ENCODE measurements at regions not wholly inside any gene's neighbourhood (a gene's known extent, or its start where the extent isn't known, plus 50 kb on each side); places are given as distances from the start of the nearest gene placed in this dataset.
"Not testable (repeated sequence)": the region's sequence is repeated elsewhere in the genome, so short reads cannot be mapped to it uniquely, and the experiment has no call there.

DNA sequence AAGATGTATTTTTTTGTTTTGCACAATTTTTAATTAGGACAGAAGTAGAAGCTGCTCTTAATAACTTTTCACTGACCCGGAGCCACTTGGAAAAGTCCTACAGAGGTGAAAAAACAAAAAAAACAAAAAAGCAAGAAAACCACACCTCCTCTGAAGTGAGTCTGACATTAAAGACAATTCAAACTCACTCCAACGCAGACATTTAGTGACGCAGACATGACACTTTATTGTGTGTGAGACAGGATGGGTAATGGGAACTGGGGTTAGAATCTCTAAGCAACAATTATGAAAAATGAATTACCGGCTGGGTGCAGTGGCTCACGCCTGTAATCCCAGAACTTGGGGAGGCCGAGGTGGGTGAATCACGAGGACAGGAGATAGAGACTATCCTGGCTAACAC lies 370.0 kb upstream of the SPATA31A3 start:
- WGBS (ENCODE audit: insufficient coverage, low lambda C conversion rate): no CpG with 5 or more reads among the region's 7 CpGs
- H3K4me1 ChIP-seq (ENCODE audit: control insufficient read depth, insufficient read depth, low read length); DNase-seq; H3K36me3 ChIP-seq (ENCODE audit: control insufficient read depth, insufficient read depth, low read length); H3K9me3 ChIP-seq (ENCODE audit: control insufficient read depth, low read depth, low read length); H3K4me3 ChIP-seq (ENCODE audit: low read length); H3K27ac ChIP-seq (ENCODE audit: low read length); H3K27me3 ChIP-seq (ENCODE audit: control insufficient read depth, insufficient read depth, low read length): not testable (repeated sequence)

DNA sequence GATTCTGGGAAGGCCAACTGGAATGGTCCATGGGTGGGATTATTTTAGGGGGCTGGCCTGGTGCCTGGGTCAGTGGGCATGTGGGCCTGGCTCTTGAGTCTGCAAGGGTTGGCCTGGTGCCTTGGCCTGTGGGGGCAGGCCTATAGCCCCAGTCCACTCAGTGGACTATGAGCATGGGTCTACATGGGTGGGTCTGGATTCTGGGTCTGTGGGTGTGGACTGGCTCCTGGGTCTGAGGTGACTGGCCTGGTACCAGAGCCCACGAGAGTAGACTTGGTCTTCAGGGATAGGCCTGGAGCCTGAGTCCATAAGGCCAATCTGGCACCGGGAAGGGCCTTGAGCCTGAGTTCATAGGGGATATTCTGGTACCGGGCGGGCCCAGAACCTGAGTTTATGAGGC lies 361.6 kb upstream of the SPATA31A3 start:
- not testable (repeated sequence) for H3K9me3 ChIP-seq (ENCODE audit: control insufficient read depth, low read depth, low read length); H3K4me1 ChIP-seq (ENCODE audit: control insufficient read depth, insufficient read depth, low read length); H3K4me3 ChIP-seq (ENCODE audit: low read length); H3K36me3 ChIP-seq (ENCODE audit: control insufficient read depth, insufficient read depth, low read length); DNase-seq; H3K27ac ChIP-seq (ENCODE audit: low read length); H3K27me3 ChIP-seq (ENCODE audit: control insufficient read depth, insufficient read depth, low read length)
- WGBS (ENCODE audit: insufficient coverage, low lambda C conversion rate): no CpG with 5 or more reads among the region's 4 CpGs

- not testable (repeated sequence) for H3K4me1 ChIP-seq (ENCODE audit: control insufficient read depth, insufficient read depth, low read length); H3K27ac ChIP-seq (ENCODE audit: low read length); H3K27me3 ChIP-seq (ENCODE audit: control insufficient read depth, insufficient read depth, low read length); H3K4me3 ChIP-seq (ENCODE audit: low read length); DNase-seq; H3K9me3 ChIP-seq (ENCODE audit: control insufficient read depth, low read depth, low read length); H3K36me3 ChIP-seq (ENCODE audit: control insufficient read depth, insufficient read depth, low read length)
- no CpG with 5 or more reads among the region's 2 CpGs for WGBS (ENCODE audit: insufficient coverage, low lambda C conversion rate)
Observed at GRCh38 chr9:67349424-67349759, 357.0 kb upstream of the SPATA31A3 start.

DNA sequence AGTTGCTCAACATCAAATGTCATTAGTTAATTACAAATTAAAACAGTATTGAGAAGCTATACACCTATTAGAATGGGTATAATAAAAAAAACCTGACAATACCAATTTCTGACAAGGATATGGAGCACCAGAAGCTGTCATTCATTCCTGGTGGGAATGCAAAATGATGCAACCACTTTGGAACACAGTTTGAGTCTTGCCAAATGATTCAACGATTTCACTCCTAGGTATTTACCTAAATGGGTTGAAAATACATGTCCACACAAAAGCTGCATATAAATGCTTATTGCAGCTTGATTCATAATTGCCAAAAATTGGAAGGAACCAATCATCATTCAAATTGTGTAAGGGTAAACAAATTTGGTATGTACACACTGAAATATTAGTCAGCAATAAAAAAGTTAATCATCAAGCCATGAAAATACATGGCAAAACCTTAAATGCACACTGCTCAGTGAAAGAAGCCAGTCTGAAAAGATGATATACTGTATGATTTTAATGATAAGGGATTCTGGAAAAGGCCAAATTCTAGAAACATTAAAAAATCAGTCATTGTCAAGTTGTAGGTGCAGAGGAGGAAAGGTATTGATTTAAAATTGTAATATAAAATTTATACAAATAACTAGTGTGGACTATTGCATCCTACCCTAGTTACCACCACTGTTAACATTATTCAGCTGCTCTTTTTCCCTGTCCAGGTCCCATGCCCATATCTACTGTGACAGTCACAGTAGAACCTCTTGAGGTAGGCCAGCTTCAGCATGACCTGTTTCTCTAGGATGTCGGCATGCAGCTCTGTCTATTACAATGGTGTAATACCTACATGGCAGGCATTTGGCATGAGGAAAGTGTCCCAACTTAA lies 356.4 kb upstream of the SPATA31A3 start:
- H3K4me1 ChIP-seq (ENCODE audit: control insufficient read depth, insufficient read depth, low read length); H3K9me3 ChIP-seq (ENCODE audit: control insufficient read depth, low read depth, low read length); H3K4me3 ChIP-seq (ENCODE audit: low read length); H3K27ac ChIP-seq (ENCODE audit: low read length); H3K36me3 ChIP-seq (ENCODE audit: control insufficient read depth, insufficient read depth, low read length); H3K27me3 ChIP-seq (ENCODE audit: control insufficient read depth, insufficient read depth, low read length); DNase-seq: not testable (repeated sequence)
- no CpG with 5 or more reads among the region's 2 CpGs for WGBS (ENCODE audit: insufficient coverage, low lambda C conversion rate)

- H3K4me3 ChIP-seq (ENCODE audit: low read length); H3K27me3 ChIP-seq (ENCODE audit: control insufficient read depth, insufficient read depth, low read length); H3K36me3 ChIP-seq (ENCODE audit: control insufficient read depth, insufficient read depth, low read length); H3K4me1 ChIP-seq (ENCODE audit: control insufficient read depth, insufficient read depth, low read length); H3K27ac ChIP-seq (ENCODE audit: low read length); H3K9me3 ChIP-seq (ENCODE audit: control insufficient read depth, low read depth, low read length); DNase-seq: not testable (repeated sequence)
- WGBS (ENCODE audit: insufficient coverage, low lambda C conversion rate): no CpG with 5 or more reads among the region's 4 CpGs
Observed at GRCh38 chr9:67348094-67348493, 355.7 kb upstream of the SPATA31A3 start.

GRCh38 chr9:67339216-67339615 lies 346.9 kb upstream of the SPATA31A3 start:
- WGBS (ENCODE audit: insufficient coverage, low lambda C conversion rate): no CpG with 5 or more reads among the region's 7 CpGs
- H3K27ac ChIP-seq (ENCODE audit: low read length); H3K4me1 ChIP-seq (ENCODE audit: control insufficient read depth, insufficient read depth, low read length); DNase-seq; H3K9me3 ChIP-seq (ENCODE audit: control insufficient read depth, low read depth, low read length); H3K4me3 ChIP-seq (ENCODE audit: low read length); H3K27me3 ChIP-seq (ENCODE audit: control insufficient read depth, insufficient read depth, low read length); H3K36me3 ChIP-seq (ENCODE audit: control insufficient read depth, insufficient read depth, low read length): not testable (repeated sequence)

GRCh38 chr9:67338201-67338600 lies 345.9 kb upstream of the SPATA31A3 start:
- H3K4me1 ChIP-seq (ENCODE audit: control insufficient read depth, insufficient read depth, low read length); H3K36me3 ChIP-seq (ENCODE audit: control insufficient read depth, insufficient read depth, low read length); H3K4me3 ChIP-seq (ENCODE audit: low read length); H3K27ac ChIP-seq (ENCODE audit: low read length); DNase-seq; H3K27me3 ChIP-seq (ENCODE audit: control insufficient read depth, insufficient read depth, low read length); H3K9me3 ChIP-seq (ENCODE audit: control insufficient read depth, low read depth, low read length): not testable (repeated sequence)
- no CpG with 5 or more reads among the region's 12 CpGs for WGBS (ENCODE audit: insufficient coverage, low lambda C conversion rate)

- no CpG with 5 or more reads among the region's 9 CpGs for WGBS (ENCODE audit: insufficient coverage, low lambda C conversion rate)
- not testable (repeated sequence) for H3K27ac ChIP-seq (ENCODE audit: low read length); H3K9me3 ChIP-seq (ENCODE audit: control insufficient read depth, low read depth, low read length); DNase-seq; H3K4me3 ChIP-seq (ENCODE audit: low read length); H3K36me3 ChIP-seq (ENCODE audit: control insufficient read depth, insufficient read depth, low read length); H3K27me3 ChIP-seq (ENCODE audit: control insufficient read depth, insufficient read depth, low read length); H3K4me1 ChIP-seq (ENCODE audit: control insufficient read depth, insufficient read depth, low read length)
Observed at GRCh38 chr9:67334727-67335572, 342.6 kb upstream of the SPATA31A3 start.

- not testable (repeated sequence) for H3K4me1 ChIP-seq (ENCODE audit: control insufficient read depth, insufficient read depth, low read length); H3K27me3 ChIP-seq (ENCODE audit: control insufficient read depth, insufficient read depth, low read length); H3K36me3 ChIP-seq (ENCODE audit: control insufficient read depth, insufficient read depth, low read length); H3K4me3 ChIP-seq (ENCODE audit: low read length); H3K9me3 ChIP-seq (ENCODE audit: control insufficient read depth, low read depth, low read length); H3K27ac ChIP-seq (ENCODE audit: low read length); DNase-seq
- no CpG with 5 or more reads among the region's 2 CpGs for WGBS (ENCODE audit: insufficient coverage, low lambda C conversion rate)
Observed at GRCh38 chr9:67331634-67332033, 339.3 kb upstream of the SPATA31A3 start.

DNA sequence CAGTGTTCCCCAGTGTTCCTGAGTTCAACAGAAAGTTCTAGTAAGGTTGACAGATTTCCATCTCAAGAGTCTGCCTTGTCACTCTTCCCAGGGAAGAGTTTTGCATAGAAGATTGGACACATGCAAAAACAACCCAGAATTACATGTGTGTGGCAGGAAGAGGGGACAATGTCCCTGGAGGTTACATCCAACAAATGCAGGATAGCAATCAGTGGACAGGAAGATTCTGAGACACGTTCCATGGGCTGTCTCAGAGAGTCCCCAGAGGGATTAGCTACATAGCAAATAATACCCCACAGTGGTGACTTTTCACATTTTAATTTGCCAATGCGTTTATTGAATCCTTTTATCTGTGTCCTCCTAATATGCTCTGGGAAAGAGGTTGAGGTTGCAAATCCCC lies 321.1 kb upstream of the SPATA31A3 start:
- not testable (repeated sequence) for H3K4me1 ChIP-seq (ENCODE audit: control insufficient read depth, insufficient read depth, low read length); H3K27me3 ChIP-seq (ENCODE audit: control insufficient read depth, insufficient read depth, low read length); H3K9me3 ChIP-seq (ENCODE audit: control insufficient read depth, low read depth, low read length); DNase-seq; H3K36me3 ChIP-seq (ENCODE audit: control insufficient read depth, insufficient read depth, low read length); H3K4me3 ChIP-seq (ENCODE audit: low read length); H3K27ac ChIP-seq (ENCODE audit: low read length)
- WGBS (ENCODE audit: insufficient coverage, low lambda C conversion rate): no CpG with 5 or more reads among the region's 2 CpGs

Data from large intestine (tissue), 3 donors.